ENCODE measurements at regions not wholly inside any gene's neighbourhood (a gene's known extent, or its start where the extent isn't known, plus 50 kb on each side); places are given as distances from the start of the nearest gene placed in this dataset.
A peak's percentile ranks its signal among the peaks of the same experiment; 100 is the strongest.

- no peak for DNase-seq
Measured at GRCh38 chr9:103919605-103920209, 174.4 kb upstream of the SMC2 start.

- no peak for DNase-seq
Measured at GRCh38 chr9:103928442-103928841, 165.7 kb upstream of the SMC2 start.

GRCh38 chr9:103941104-103941503, 153.0 kb upstream of the SMC2 start:
- DNase-seq, result no peak

- DNase-seq, result no peak
Measured at GRCh38 chr9:103942200-103942599, 151.9 kb upstream of the SMC2 start.

GRCh38 chr9:103942651-103943050, 151.5 kb upstream of the SMC2 start:
- no peak for DNase-seq

GRCh38 chr9:103949096-103949495, 145.0 kb upstream of the SMC2 start:
- no peak for DNase-seq

GRCh38 chr9:103977163-103977562, 116.9 kb upstream of the SMC2 start:
- no peak for DNase-seq

GRCh38 chr9:103978396-103978795, 115.7 kb upstream of the SMC2 start:
- no peak for DNase-seq

- no peak for DNase-seq
Measured at GRCh38 chr9:103981912-103982311, 112.2 kb upstream of the SMC2 start.

- no peak for DNase-seq
Measured at GRCh38 chr9:103985077-103985476, 109.0 kb upstream of the SMC2 start.

- peak in 1 of 3 donors; percentile 27 for DNase-seq
Measured at GRCh38 chr9:103988821-103989220, 105.3 kb upstream of the SMC2 start.

GRCh38 chr9:103990311-103990710, 103.8 kb upstream of the SMC2 start:
- no peak for DNase-seq

- DNase-seq, result no peak
Measured at GRCh38 chr9:103991001-103991400, 103.1 kb upstream of the SMC2 start.

GRCh38 chr9:103991698-103992097, 102.4 kb upstream of the SMC2 start:
- peak in 1 of 3 donors; percentile 42 for DNase-seq

- DNase-seq, result no peak
Measured at GRCh38 chr9:103992938-103993579, 101.0 kb upstream of the SMC2 start.

GRCh38 chr9:103997856-103998370, 96.2 kb upstream of the SMC2 start:
- DNase-seq, result no peak

GRCh38 chr9:103999375-104000062, 94.6 kb upstream of the SMC2 start:
- no peak for DNase-seq

GRCh38 chr9:104009826-104010225, 84.3 kb upstream of the SMC2 start:
- DNase-seq, result no peak

GRCh38 chr9:104022083-104022482, 72.0 kb upstream of the SMC2 start:
- no peak for DNase-seq

GRCh38 chr9:104025104-104025503, 69.0 kb upstream of the SMC2 start:
- DNase-seq, result no peak

GRCh38 chr9:104025945-104026344, 68.2 kb upstream of the SMC2 start:
- DNase-seq, result no peak

GRCh38 chr9:104027295-104027694, 66.8 kb upstream of the SMC2 start:
- DNase-seq, result no peak

- DNase-seq, result no peak
Measured at GRCh38 chr9:104028827-104029226, 65.3 kb upstream of the SMC2 start.

Measured in muscle of back (tissue), 3 donors.